Spinal cord (tissue), 9 donors: ENCODE measurements at regions not wholly inside any gene's neighbourhood (a gene's known extent, or its start where the extent isn't known, plus 50 kb on each side); places are given as distances from the start of the nearest gene placed in this dataset.

Source experiments
- DNase-seq, 6 donors: peaks; one replicate each; pipeline versions ENCODE4 v3.0.0 to v3.0.0-alpha.2; 2013 to 2015; ENCODE audit warnings: low spot score in 6 of 6, low read depth in 4 of 6
- H3K27ac ChIP-seq: one replicate; pipeline ENCODE4 v1.5.1; 2013; ENCODE audit warnings: low read depth, low read length, control low read depth
- H3K27me3 ChIP-seq: one replicate; pipeline ENCODE4 v1.6.1; 2013; ENCODE audit warnings: low read length; ENCODE audit not compliant: control insufficient read depth, insufficient read depth
- H3K36me3 ChIP-seq: one replicate; pipeline ENCODE4 v1.6.1; 2013; ENCODE audit warnings: low read length; ENCODE audit not compliant: control insufficient read depth, insufficient read depth
- H3K4me1 ChIP-seq: one replicate; pipeline ENCODE4 v1.6.1; 2013; ENCODE audit warnings: low read length; ENCODE audit not compliant: control insufficient read depth, insufficient read depth
- H3K4me3 ChIP-seq: one replicate; pipeline ENCODE4 v1.5.1; 2013; ENCODE audit warnings: low read depth, low read length, control low read depth
- H3K9me3 ChIP-seq: one replicate; pipeline ENCODE4 v1.6.1; 2013; ENCODE audit warnings: low read length; ENCODE audit not compliant: control insufficient read depth, insufficient read depth
- WGBS: methylation state at CpG from one replicate; pipeline ENCODE4 v1.1.5; 2013; ENCODE audit warnings: missing lambda C conversion rate; ENCODE audit not compliant: insufficient coverage; 5-methylcytosine and 5-hydroxymethylcytosine counted together
- donor health status: healthy.

DNA sequence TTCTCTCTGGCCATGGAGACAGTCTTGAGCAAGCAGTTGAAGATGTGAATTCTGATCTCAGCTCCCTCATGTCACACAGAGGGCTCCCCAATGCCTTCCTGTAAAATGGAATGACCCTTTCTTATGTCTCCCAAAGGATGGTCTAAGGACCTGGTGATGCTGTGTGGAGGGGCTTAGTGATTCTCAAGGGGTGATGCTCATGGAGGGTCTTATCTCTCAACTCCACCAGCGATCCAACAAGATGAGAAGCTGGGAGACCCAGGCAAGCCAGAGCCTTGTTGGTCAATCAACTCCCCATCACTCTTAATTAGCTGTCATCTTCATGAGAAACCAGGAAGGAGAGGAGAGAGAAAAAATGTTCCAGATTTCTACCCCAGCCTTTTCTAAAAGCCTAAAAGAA is 78.0 kb upstream of the SORCS3 start:
- no peak for DNase-seq
- H3K27me3 ChIP-seq = no peaks in the 10 kb centered on the region
- H3K4me1 ChIP-seq = no peaks in the 10 kb centered on the region
- no CpG with 5 or more reads among the region's 1 CpG for WGBS
- H3K4me3 ChIP-seq = no peak overlapping the region
- H3K36me3 ChIP-seq = no peaks in the 10 kb centered on the region
- H3K9me3 ChIP-seq = no peaks in the 10 kb centered on the region
- H3K27ac ChIP-seq = no peak overlapping the region

DNA sequence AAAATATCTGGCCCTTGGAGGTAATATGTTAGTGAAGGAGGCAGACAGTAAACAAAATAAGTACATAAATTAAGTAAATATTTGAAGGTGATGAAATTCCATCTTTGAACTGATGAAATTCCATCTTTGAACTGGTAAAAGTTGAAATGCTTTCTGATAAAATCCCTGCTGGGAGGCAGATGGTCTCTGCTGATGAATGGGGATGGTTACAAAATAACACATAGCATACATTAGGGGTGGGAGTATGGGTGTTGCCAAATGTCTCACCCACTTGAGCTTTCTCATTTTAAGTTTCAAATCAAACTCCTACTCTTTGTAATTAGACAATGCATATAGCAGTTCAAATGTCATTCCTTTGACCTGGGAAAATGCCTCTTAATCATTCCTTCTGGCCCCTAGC is 77.5 kb upstream of the SORCS3 start:
- H3K27me3 ChIP-seq = no peaks in the 10 kb centered on the region
- no peak for DNase-seq
- no peaks in the 10 kb centered on the region for H3K4me1 ChIP-seq
- no peak overlapping the region for H3K27ac ChIP-seq
- H3K9me3 ChIP-seq = no peaks in the 10 kb centered on the region
- H3K36me3 ChIP-seq = no peaks in the 10 kb centered on the region
- no peak overlapping the region for H3K4me3 ChIP-seq

DNA sequence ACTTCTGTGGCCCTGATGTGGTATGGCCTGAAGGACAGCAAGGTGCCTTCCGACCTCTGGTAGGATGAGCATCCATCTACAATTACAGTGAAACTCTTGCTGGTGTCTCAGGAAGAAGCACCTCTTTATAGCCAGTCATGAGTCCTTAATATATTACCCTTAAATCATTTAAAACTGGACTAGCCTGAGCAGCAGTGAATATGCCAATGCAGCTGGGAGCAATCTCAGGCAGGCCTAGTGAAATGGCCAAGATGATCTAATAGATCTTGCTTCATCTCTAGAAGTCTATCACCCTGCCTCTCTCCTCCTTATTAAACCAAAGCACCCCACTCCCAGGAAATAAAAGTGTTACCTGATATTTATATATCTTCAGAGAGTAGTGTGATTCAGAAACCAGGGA is 66.7 kb upstream of the SORCS3 start:
- 63% methylated on average over 1 of the region's 1 CpG for WGBS
- no peak overlapping the region for H3K4me3 ChIP-seq
- H3K27ac ChIP-seq = no peak overlapping the region
- H3K36me3 ChIP-seq = no peaks in the 10 kb centered on the region
- no peaks in the 10 kb centered on the region for H3K9me3 ChIP-seq
- no peaks in the 10 kb centered on the region for H3K27me3 ChIP-seq
- H3K4me1 ChIP-seq = peaks cover 6% of the 10 kb centered on the region
- DNase-seq = no peak

DNA sequence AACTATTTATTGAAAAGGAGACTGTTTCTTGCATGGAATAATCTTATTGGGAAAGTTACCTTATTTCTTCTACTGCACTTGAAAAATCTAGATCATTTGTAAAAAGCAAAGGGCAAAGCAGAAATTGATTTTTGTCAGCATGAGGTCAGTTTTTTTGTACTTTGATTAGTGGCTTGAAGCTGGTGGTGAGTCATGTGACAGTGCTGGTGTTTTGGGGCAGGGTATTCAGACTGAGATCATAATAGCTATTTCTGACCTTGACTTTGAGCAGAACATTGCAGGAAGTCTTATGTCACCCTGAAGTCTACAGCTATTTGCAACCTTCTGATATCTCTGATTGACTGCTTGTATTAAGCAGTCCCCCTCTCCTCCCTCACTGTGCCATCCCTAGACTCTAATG is 66.3 kb upstream of the SORCS3 start:
- no peaks in the 10 kb centered on the region for H3K9me3 ChIP-seq
- no peak overlapping the region for H3K27ac ChIP-seq
- H3K27me3 ChIP-seq = no peaks in the 10 kb centered on the region
- H3K36me3 ChIP-seq = no peaks in the 10 kb centered on the region
- no peak overlapping the region for H3K4me3 ChIP-seq
- DNase-seq = no peak
- H3K4me1 ChIP-seq = peaks cover 6% of the 10 kb centered on the region

DNA sequence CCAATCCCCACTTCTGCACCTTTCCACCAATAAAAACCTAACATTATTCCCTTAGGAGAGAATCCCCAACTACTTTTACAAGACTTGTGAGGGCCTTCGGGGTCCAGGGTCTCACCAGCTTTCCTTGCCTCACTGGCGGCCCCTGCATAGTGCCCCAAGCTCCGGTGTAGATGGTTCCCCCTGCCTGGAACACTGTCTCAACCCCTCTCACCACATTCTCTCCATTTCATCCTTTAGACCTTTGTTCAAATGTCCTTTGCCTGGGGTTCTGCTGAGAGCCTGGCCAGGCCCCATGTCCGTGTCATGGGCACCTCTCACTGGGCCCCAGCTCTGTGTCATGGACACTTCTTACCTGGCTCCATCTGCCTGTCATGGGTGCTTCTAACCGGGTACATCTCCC is 64.5 kb upstream of the SORCS3 start:
- Histone ChIP-seq H3K9me3 (no peaks in the 10 kb centered on the region), H3K4me3 (no peak overlapping the region), H3K4me1 (peaks cover 6% of the 10 kb centered on the region), H3K36me3 (no peaks in the 10 kb centered on the region), H3K27me3 (no peaks in the 10 kb centered on the region), H3K27ac (no peak overlapping the region)
- no peak for DNase-seq
- 90% methylated on average over 5 of the region's 5 CpGs for WGBS

DNA sequence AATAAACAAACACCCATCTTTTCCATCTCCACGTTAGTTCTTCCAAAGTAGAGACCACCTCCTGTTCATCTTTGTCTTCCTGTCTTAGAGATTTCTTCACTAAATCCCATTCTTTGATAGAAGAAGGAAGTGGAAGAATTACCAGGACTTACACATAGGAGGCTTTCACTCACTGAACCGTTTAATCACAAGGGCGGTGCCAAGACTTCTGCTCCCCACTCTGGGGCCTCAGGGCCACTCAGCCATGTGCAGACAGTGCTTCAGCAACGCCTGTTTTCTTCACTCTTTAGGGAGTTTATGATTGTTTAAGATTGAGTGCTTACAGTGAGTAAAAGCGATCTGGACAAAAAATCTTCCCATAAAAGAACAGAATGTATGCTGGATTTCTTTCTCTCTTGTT is 63.9 kb upstream of the SORCS3 start:
- WGBS = no CpG with 5 or more reads among the region's 5 CpGs
- Histone ChIP-seq H3K36me3 (no peaks in the 10 kb centered on the region), H3K4me3 (no peak overlapping the region), H3K27ac (no peak overlapping the region), H3K9me3 (no peaks in the 10 kb centered on the region), H3K27me3 (no peaks in the 10 kb centered on the region), H3K4me1 (peaks cover 6% of the 10 kb centered on the region)
- no peak for DNase-seq

DNA sequence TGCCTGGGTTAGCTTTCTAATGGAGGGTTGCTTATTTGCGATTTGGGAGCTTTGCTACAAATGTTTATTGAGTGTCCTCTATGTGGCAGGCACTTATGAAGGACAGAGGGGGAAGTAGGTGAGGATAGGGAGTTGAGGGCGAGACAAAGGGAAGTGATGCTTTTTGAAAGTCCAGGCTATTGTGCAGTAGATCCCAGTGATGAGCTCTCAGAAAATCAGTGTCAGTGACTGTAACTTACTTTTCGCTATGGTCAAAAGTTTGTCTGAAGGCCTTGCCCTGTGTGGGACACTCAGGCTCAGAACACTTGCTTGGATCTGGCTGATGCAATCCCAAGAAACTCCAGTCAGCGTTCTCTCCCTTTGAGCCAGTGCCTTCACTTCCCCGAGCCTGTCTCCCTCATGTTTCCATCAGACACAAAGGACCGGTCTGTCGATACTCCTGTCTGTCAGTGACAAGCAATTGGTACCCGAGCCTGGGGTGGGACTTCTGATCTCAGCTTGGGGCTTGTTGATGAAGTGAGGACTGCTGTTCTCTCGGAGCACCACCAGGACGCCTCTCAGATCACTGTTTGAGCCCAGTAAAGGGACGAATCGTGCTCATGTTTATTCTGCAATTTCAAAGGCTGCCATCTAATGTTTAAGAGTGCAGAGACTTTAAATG is 63.1 kb upstream of the SORCS3 start:
- 54% methylated on average over 12 of the region's 12 CpGs for WGBS
- peaks cover 6% of the 10 kb centered on the region for H3K4me1 ChIP-seq
- DNase-seq = peak in 2 of 6 donors; percentile 37 to 66
- no peaks in the 10 kb centered on the region for H3K9me3 ChIP-seq
- H3K4me3 ChIP-seq = no peak overlapping the region
- no peaks in the 10 kb centered on the region for H3K36me3 ChIP-seq
- no peak overlapping the region for H3K27ac ChIP-seq
- no peaks in the 10 kb centered on the region for H3K27me3 ChIP-seq

DNA sequence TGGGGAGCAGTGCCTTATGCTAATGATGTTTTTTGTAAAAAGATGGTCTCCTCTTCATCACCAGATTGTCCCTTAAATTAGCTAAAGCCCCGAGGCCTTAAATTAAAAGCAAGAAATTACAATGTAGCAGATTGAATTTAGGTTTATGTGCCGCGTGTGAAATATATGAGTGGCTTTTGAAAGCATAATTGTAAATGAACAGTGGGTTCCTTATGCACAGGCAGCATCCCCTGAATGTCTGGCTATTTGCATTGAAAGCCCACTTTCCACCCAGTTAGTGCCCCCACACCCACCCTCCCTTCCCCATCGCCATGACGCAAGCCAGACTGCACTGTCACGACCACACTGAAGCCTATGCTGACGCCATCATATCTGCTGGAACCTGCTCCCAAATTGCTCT is 62.4 kb upstream of the SORCS3 start:
- no peaks in the 10 kb centered on the region for H3K36me3 ChIP-seq
- H3K27ac ChIP-seq = no peak overlapping the region
- H3K9me3 ChIP-seq = no peaks in the 10 kb centered on the region
- 73% methylated on average over 6 of the region's 7 CpGs for WGBS
- H3K4me1 ChIP-seq = peaks cover 6% of the 10 kb centered on the region
- no peaks in the 10 kb centered on the region for H3K27me3 ChIP-seq
- DNase-seq = peak in 1 of 6 donors; percentile 55
- H3K4me3 ChIP-seq = no peak overlapping the region

DNA sequence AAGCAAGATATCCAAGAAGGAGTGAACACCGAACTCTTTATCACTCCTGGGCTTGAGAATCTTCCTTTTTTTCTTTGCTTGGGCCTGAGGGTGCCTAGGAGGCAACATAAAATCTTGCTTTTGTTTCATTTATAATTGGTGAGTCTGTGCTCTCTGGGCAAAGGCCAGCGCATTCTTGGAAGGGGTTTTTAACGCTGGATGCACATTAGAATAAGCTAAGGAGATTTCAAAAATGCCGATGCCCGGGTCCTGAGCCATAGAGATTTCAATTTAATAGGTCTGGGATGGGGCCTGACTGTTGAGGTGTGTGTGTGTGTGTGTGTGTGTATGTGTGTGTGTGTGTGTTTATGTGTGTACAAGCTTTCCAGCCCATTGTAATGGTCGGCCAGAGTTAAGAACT is 62.0 kb upstream of the SORCS3 start:
- no peak overlapping the region for H3K4me3 ChIP-seq
- WGBS = 31% methylated on average over 4 of the region's 6 CpGs
- H3K27ac ChIP-seq = no peak overlapping the region
- no peaks in the 10 kb centered on the region for H3K27me3 ChIP-seq
- no peaks in the 10 kb centered on the region for H3K36me3 ChIP-seq
- peak in 1 of 6 donors; percentile 67 for DNase-seq
- H3K9me3 ChIP-seq = no peaks in the 10 kb centered on the region
- H3K4me1 ChIP-seq = peaks cover 6% of the 10 kb centered on the region

DNA sequence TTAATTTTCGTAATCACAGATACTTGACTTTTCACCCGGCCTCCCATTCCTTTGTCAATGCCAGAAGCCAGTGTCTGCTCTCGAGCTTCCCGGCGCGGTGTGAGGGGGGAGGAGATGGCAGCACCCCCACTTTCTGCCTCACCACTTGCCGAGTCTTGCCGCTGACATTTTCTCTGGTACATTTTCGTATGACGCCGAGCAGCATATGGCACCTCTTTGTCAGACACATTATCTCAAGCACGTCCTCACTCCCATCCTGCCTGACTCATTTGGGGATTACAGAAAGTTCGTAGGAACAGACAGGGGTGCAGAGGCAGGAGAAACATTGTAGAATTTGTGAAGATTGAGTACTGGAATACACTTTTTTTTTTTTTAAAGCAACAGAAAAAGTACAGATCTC is 60.8 kb upstream of the SORCS3 start:
- Histone ChIP-seq H3K27me3 (no peaks in the 10 kb centered on the region), H3K4me1 (peaks cover 6% of the 10 kb centered on the region), H3K4me3 (no peak overlapping the region), H3K9me3 (no peaks in the 10 kb centered on the region), H3K36me3 (no peaks in the 10 kb centered on the region), H3K27ac (no peak overlapping the region)
- 50% methylated on average over 4 of the region's 13 CpGs for WGBS
- peak in 2 of 6 donors; percentile 46 to 72 for DNase-seq
